MCF 10A (cell line): ENCODE measurements at regions not wholly inside any gene's neighbourhood (a gene's known extent, or its start where the extent isn't known, plus 50 kb on each side); places are given as distances from the start of the nearest gene placed in this dataset.

Source experiments
- BruUV-seq: library from RNA; stranded (reverse); fragments of 400-500 nt; replicated peaks from 2 replicates; lab custom pipeline; 2021; lab: Mats Ljungman, UMichigan
- CTCF ChIA-PET: fragments of 300-600 bp; sonication (Branson Sonifier 250); formaldehyde crosslinking; extraction: SDS; loops from one replicate; lab custom pipeline; 2021; ENCODE audit warnings: antibody characterized with exemption, inconsistent platforms; lab: Yijun Ruan, JAX
- POLR2A ChIA-PET: fragments of 300-600, 350-650 bp; sonication (Branson Sonifier 250); formaldehyde crosslinking; extraction: SDS; loops from one replicate; lab custom pipeline; 2020; ENCODE audit warnings: antibody characterized with exemption, inconsistent platforms; lab: Yijun Ruan, JAX
- DNase-seq: peaks from one replicate; pipeline ENCODE4 v3.0.0-alpha.2; 2018; ENCODE audit not compliant: unreplicated experiment
- H3K27ac Mint-ChIP-seq: one replicate; pipeline ENCODE4 v1.8.0; 2022; ENCODE audit warnings: mild to moderate bottlenecking, low read depth, mixed read lengths; ENCODE audit not compliant: unreplicated experiment
- H3K27me3 Mint-ChIP-seq: one replicate; pipeline ENCODE4 v1.8.0; 2022; ENCODE audit warnings: mixed read lengths; ENCODE audit not compliant: insufficient read depth, unreplicated experiment
- H3K36me3 Mint-ChIP-seq: one replicate; pipeline ENCODE4 v1.8.0; 2022; ENCODE audit warnings: mild to moderate bottlenecking, moderate library complexity, mixed read lengths; ENCODE audit not compliant: insufficient read depth, unreplicated experiment
- H3K4me1 Mint-ChIP-seq: one replicate; pipeline ENCODE4 v1.8.0; 2022; ENCODE audit warnings: mixed read lengths; ENCODE audit not compliant: insufficient read depth, unreplicated experiment
- H3K4me3 Mint-ChIP-seq: one replicate; pipeline ENCODE4 v1.8.0; 2022; ENCODE audit warnings: mild to moderate bottlenecking, moderate library complexity, mixed read lengths; ENCODE audit not compliant: unreplicated experiment
- H3K9me3 Mint-ChIP-seq: one replicate; pipeline ENCODE4 v1.8.0; 2022; ENCODE audit warnings: mixed read lengths; ENCODE audit not compliant: unreplicated experiment
- intact Hi-C: fragments of 100-400 bp; cut with micrococcal nuclease; formaldehyde crosslinking; loops from 2 replicates; pipeline ENCODE4 v1.14.1; 2022
- TF ChIP-seq, protein P1 (sequence below): fragments of 200-600 bp; IDR thresholded peaks from one replicate; pipeline ENCODE4 v1.8.0; 2022; ENCODE audit warnings: antibody characterized with exemption, mild to moderate bottlenecking; ENCODE audit not compliant: unreplicated experiment

GRCh38 chr10:33506838-33507661, 172.6 kb upstream of the NRP1 start:
- Mint-ChIP-seq H3K4me1 (peaks cover 28% of the 10 kb centered on the region), H3K9me3 (no peaks in the 10 kb centered on the region), H3K27ac (peak overlapping the region; percentile 16), H3K36me3 (no peaks in the 10 kb centered on the region), H3K27me3 (no peaks in the 10 kb centered on the region), H3K4me3 (no peak overlapping the region)
- intact Hi-C loops = loop anchor here (5.0 kb wide), 1 partner anchor 175 kb away; the partner anchor contains the start of gene NRP1
- POLR2A ChIA-PET = interaction anchor here (0.8 to 0.9 kb wide), 2 partner anchors 11 to 244 kb away, joined by 4 read pairs; no protein-coding TSS in a partner anchor
- TF ChIP-seq, protein P1, sequence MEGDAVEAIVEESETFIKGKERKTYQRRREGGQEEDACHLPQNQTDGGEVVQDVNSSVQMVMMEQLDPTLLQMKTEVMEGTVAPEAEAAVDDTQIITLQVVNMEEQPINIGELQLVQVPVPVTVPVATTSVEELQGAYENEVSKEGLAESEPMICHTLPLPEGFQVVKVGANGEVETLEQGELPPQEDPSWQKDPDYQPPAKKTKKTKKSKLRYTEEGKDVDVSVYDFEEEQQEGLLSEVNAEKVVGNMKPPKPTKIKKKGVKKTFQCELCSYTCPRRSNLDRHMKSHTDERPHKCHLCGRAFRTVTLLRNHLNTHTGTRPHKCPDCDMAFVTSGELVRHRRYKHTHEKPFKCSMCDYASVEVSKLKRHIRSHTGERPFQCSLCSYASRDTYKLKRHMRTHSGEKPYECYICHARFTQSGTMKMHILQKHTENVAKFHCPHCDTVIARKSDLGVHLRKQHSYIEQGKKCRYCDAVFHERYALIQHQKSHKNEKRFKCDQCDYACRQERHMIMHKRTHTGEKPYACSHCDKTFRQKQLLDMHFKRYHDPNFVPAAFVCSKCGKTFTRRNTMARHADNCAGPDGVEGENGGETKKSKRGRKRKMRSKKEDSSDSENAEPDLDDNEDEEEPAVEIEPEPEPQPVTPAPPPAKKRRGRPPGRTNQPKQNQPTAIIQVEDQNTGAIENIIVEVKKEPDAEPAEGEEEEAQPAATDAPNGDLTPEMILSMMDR = no peak
- no TSS peak for BruUV-seq
- peak; percentile 51 for DNase-seq
- CTCF ChIA-PET = no interaction called here

DNA sequence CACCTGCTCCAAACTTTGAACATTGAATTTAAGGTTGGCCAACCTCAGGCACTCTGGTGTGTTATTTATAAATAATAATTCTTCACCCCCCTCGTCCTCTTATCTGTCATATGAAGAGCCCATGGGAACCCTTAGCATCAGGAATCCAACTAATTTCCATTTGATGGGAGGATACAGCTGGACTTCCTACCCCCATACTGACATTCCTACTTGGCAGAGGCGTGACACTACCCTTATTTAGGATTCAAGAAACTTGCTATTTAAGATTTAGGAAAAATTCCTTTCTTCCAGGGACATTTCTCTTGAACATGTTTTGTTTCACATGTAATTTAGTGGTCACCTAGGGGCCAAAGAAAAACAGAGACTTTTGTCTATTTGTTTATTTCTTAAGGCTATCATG, 171.9 kb upstream of the NRP1 start:
- CTCF ChIA-PET = no interaction called here

DNA sequence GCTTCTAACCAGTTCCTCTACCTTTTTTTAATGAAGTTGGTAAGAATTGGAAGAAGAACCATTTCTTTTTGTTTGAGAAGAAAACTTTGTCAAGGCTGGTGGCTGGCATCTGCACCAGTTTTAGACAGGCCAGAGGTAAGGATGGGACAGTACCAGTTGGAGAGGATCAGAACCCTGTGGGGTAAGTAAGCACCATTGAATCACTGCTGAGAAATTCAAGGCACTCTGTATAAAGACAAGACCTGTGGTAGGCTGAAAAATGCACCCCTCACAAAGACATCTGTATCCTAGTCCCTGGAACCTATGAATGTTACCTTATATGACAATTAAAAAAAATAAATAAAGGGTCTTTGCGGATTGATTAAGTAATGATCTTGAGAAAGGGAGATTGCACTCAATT, 166.7 kb upstream of the NRP1 start:
- intact Hi-C loops = no loop called here
- ChIA-PET POLR2A (no interaction called here), CTCF (no interaction called here)
- Mint-ChIP-seq H3K27me3 (no peaks in the 10 kb centered on the region), H3K4me1 (no peaks in the 10 kb centered on the region), H3K9me3 (no peaks in the 10 kb centered on the region), H3K4me3 (no peak overlapping the region), H3K36me3 (no peaks in the 10 kb centered on the region), H3K27ac (no peak overlapping the region)
- no peak for DNase-seq
- TF ChIP-seq, protein P1 = no peak
- no TSS peak for BruUV-seq

More for the DNA sequence above, 171.9 kb upstream of the NRP1 start:
- TF ChIP-seq, protein P1 = no peak
- Mint-ChIP-seq H3K36me3 (no peaks in the 10 kb centered on the region), H3K4me1 (peaks cover 28% of the 10 kb centered on the region), H3K4me3 (no peak overlapping the region), H3K27ac (peak overlapping the region; percentile 16), H3K27me3 (no peaks in the 10 kb centered on the region), H3K9me3 (no peaks in the 10 kb centered on the region)
- POLR2A ChIA-PET = interaction anchor here (0.8 to 0.9 kb wide), 2 partner anchors 12 to 243 kb away, joined by 4 read pairs; no protein-coding TSS in a partner anchor
- intact Hi-C loops = loop anchor here (5.0 kb wide), 1 partner anchor 174 kb away; the partner anchor contains the start of gene NRP1
- no TSS peak for BruUV-seq
- no peak for DNase-seq

DNA sequence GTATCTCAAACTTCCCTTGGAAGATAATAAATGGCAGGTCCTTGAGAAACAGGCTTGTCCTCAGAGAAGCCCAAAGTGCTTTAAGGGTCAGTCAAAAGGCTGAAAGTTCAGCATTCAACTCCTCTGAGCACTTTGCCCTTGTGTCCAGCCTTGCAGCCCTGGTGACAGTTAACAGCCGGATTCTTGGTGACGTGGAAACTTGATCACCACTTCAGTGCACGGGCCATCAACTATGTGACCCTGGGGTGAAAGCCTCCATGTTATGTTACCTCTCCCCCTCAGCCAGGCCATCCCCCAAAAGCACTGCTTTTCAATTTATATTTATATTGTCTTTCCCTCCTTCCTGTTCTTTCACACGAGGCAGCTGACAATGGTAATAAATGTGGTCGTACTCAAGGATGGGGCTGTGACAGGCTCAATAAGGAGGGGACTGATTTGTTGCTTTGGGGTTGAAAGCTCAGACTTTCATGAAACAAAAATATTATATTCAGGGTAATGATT, 164.0 kb upstream of the NRP1 start:
- no peaks in the 10 kb centered on the region for H3K9me3 Mint-ChIP-seq

More for the DNA sequence above, 164.0 kb upstream of the NRP1 start:
- DNase-seq = no peak
- TF ChIP-seq, protein P1 = no peak
- BruUV-seq = no TSS peak
- H3K36me3 Mint-ChIP-seq = no peaks in the 10 kb centered on the region
- H3K4me3 Mint-ChIP-seq = no peak overlapping the region
- ChIA-PET CTCF (no interaction called here), POLR2A (no interaction called here)
- H3K27ac Mint-ChIP-seq = no peak overlapping the region
- H3K4me1 Mint-ChIP-seq = no peaks in the 10 kb centered on the region
- intact Hi-C loops = no loop called here
- no peaks in the 10 kb centered on the region for H3K27me3 Mint-ChIP-seq
